Small intestine (tissue), 7 donors: ENCODE measurements at regions not wholly inside any gene's neighbourhood (a gene's known extent, or its start where the extent isn't known, plus 50 kb on each side); places are given as distances from the start of the nearest gene placed in this dataset.

Source experiments
- DNase-seq, 2 donors: peaks; one replicate each; pipeline versions ENCODE4 v3.0.0 to v3.0.0-alpha.2; 2013
- FAIRE-seq: peaks from 2 replicates; lab custom pipeline; 2012; peaks lifted over from hg19 to GRCh38; lab: Jason Lieb, UNC
- H3K27ac ChIP-seq, 3 donors: one replicate each; pipeline ENCODE4 v1.5.1; 2013; ENCODE audit warnings: low read length in 2 of 3, mild to moderate bottlenecking in 2 of 3, control low read depth in 1 of 3, inconsistent platforms in 1 of 3, low read depth in 1 of 3, moderate library complexity in 1 of 3
- H3K27me3 ChIP-seq, 3 donors: one replicate each; pipeline ENCODE4 v1.6.1; 2013; ENCODE audit warnings: low read length in 3 of 3, inconsistent platforms in 1 of 3; ENCODE audit not compliant: control insufficient read depth in 3 of 3, insufficient read depth in 3 of 3
- H3K36me3 ChIP-seq, 3 donors: one replicate each; pipeline ENCODE4 v1.6.1; 2013; ENCODE audit warnings: low read length in 3 of 3, inconsistent platforms in 1 of 3, low read depth in 1 of 3, mild to moderate bottlenecking in 1 of 3, moderate library complexity in 1 of 3; ENCODE audit not compliant: control insufficient read depth in 3 of 3, insufficient read depth in 2 of 3
- H3K4me1 ChIP-seq, 3 donors: one replicate each; pipeline ENCODE4 v1.6.1; 2013; ENCODE audit warnings: low read length in 2 of 3, inconsistent platforms in 1 of 3, low read depth in 1 of 3, mild to moderate bottlenecking in 1 of 3, moderate library complexity in 1 of 3; ENCODE audit not compliant: control insufficient read depth in 3 of 3, insufficient read depth in 2 of 3
- H3K4me3 ChIP-seq, 3 donors: one replicate each; pipeline ENCODE4 v1.5.1; 2013; ENCODE audit warnings: low read length in 3 of 3, control low read depth in 1 of 3, inconsistent platforms in 1 of 3, low read depth in 1 of 3, mild to moderate bottlenecking in 1 of 3, moderate library complexity in 1 of 3
- H3K9me3 ChIP-seq, 2 donors: one replicate each; pipeline ENCODE4 v1.6.1; 2013; ENCODE audit warnings: low read depth in 1 of 2, low read length in 1 of 2; ENCODE audit not compliant: control insufficient read depth in 2 of 2, insufficient read depth in 1 of 2
- WGBS, 3 donors: extraction: QIAGEN DNeasy Blood & Tissue Kit; methylation state at CpG; one replicate each; pipeline ENCODE4 v1.1.7; 2013; 5-methylcytosine and 5-hydroxymethylcytosine counted together
- donor health status: healthy with polysubstance abuse.
- donor health status: control.
- donor health status: control.
- donor health status: Bipolar disorder and iron deficiency.
- donor health status: healthy.

DNA sequence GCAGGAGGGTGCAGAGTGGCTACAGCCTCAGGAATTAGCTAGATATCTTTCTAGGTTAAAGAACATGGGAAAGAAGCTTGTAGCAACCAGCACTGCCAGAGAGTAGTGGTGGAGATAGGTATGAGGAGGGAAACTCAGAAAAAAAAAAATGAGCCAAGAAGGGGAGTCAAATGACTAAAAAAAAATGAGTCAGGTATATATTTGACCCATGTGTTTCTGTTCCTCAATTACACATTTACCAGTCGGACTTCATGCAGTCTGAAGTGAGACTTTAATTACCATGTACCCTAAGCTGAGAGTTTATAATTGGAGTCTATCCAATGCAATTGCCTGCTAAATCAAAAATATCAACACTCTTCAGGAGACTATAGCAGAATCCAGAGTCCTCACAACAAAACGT is 964.6 kb downstream of the HACE1 start:
- WGBS, 3 donors = 87 to 93% (median 88%) methylated on average over 2 of the region's 2 CpGs
- no peaks in the 10 kb centered on the region for H3K36me3 ChIP-seq
- H3K4me3 ChIP-seq = no peak overlapping the region
- no peak overlapping the region for H3K27ac ChIP-seq
- no peaks in the 10 kb centered on the region for H3K9me3 ChIP-seq
- no peaks in the 10 kb centered on the region for H3K4me1 ChIP-seq
- H3K27me3 ChIP-seq = no peaks in the 10 kb centered on the region
- no peak for FAIRE-seq
- no peak for DNase-seq

DNA sequence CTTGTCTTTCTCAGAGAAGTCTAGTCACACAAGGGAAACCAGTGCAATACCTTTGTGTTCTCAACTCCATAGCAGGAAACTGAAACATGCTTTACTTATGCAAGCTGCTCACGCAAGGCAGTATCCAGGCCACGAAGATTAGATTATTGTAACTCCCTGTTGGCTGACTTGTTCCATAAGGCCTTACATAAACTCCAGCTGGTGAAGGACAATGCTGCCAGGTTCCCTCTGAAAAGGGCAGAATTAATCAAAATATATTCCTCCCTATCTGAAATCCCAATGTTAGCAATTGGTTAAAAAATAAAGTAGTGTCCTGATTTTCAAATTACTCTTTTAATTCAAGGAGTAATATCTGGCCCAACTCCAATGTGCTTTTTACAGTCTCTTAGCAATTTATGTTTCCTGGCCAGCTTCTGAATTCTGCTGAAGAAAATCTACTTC is 966.6 kb downstream of the HACE1 start:
- H3K36me3 ChIP-seq = no peaks in the 10 kb centered on the region
- no peaks in the 10 kb centered on the region for H3K4me1 ChIP-seq
- H3K27ac ChIP-seq = no peak overlapping the region
- H3K9me3 ChIP-seq = no peaks in the 10 kb centered on the region
- WGBS, 3 donors = 54 to 72% (median 68%) methylated on average over 2 of the region's 2 CpGs
- H3K4me3 ChIP-seq = no peak overlapping the region
- H3K27me3 ChIP-seq = no peaks in the 10 kb centered on the region
- FAIRE-seq (no peak), DNase-seq (no peak)

DNA sequence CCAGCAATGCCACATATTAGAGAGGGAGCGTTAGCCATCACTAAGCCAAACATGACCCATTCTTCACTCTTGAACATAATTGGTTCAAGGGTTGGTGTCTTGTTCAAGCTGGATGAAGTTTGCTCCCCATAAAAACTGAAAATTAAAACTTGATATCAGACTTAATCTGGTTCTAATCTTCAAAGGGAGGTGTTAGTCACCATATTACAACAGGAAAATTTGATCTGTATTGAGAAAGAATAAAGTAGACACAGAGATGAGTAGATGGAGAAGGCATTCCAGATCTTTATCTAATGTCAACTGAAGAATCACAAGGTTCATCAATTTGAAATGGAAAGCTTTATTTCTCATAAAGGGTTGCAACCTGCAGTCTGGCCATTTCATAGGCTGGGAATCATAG is 972.8 kb downstream of the HACE1 start:
- FAIRE-seq (no peak), DNase-seq (no peak)
- Histone ChIP-seq H3K4me1 (no peaks in the 10 kb centered on the region), H3K9me3 (no peaks in the 10 kb centered on the region), H3K27me3 (no peaks in the 10 kb centered on the region), H3K36me3 (no peaks in the 10 kb centered on the region), H3K4me3 (no peak overlapping the region), H3K27ac (no peak overlapping the region)
- WGBS, 3 donors = 78 to 92% (median 90%) methylated on average over 1 of the region's 1 CpG

DNA sequence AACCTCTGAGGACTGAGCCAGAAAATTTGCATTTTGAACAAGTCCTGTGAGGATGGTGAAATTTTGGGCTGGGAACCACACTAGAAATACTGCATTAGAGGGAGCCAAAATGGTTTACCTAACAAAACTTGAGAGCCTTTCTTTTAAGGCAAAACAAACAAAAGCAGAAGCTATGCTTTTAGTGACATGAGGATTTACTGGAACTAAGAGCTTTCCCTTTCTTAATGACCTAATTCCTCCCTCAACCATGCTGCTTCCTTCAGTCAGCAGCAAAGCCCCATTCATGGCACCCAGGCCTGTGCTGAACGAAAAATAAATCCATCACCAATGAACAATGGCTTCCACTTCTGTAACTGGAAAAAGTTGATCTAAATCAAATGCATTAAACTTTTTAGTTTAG is 974.3 kb downstream of the HACE1 start:
- Histone ChIP-seq H3K27ac (no peak overlapping the region), H3K27me3 (no peaks in the 10 kb centered on the region), H3K36me3 (no peaks in the 10 kb centered on the region), H3K9me3 (no peaks in the 10 kb centered on the region), H3K4me3 (no peak overlapping the region), H3K4me1 (no peaks in the 10 kb centered on the region)
- FAIRE-seq (no peak), DNase-seq (no peak)
- 54 to 70% (median 57%) methylated on average over 1 of the region's 1 CpG for WGBS, 3 donors

DNA sequence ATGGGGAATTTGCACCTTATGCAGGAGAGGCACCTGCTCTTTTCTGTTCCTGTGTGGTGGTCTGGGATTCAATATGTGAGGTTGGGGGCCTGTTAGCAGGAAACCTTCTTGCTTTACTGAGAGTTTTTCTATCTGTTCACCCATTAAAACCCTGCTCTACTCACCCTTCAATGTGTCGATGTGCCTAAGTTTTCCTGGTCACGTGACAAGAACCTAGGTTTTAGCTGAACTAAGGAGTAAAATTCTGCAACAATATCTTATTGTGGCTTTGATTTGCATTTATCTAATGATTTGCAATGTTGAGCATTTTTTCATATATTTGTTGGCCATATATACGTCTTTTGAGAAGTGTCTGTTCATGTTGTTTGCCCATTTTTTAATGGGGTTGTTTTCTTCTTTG is 979.9 kb downstream of the HACE1 start:
- DNase-seq = no peak
- no peaks in the 10 kb centered on the region for H3K9me3 ChIP-seq
- FAIRE-seq = no peak
- no peaks in the 10 kb centered on the region for H3K4me1 ChIP-seq
- no peaks in the 10 kb centered on the region for H3K27me3 ChIP-seq
- H3K27ac ChIP-seq = no peak overlapping the region
- WGBS, 3 donors = 82 to 91% (median 91%) methylated on average over 3 of the region's 3 CpGs
- no peak overlapping the region for H3K4me3 ChIP-seq
- no peaks in the 10 kb centered on the region for H3K36me3 ChIP-seq

DNA sequence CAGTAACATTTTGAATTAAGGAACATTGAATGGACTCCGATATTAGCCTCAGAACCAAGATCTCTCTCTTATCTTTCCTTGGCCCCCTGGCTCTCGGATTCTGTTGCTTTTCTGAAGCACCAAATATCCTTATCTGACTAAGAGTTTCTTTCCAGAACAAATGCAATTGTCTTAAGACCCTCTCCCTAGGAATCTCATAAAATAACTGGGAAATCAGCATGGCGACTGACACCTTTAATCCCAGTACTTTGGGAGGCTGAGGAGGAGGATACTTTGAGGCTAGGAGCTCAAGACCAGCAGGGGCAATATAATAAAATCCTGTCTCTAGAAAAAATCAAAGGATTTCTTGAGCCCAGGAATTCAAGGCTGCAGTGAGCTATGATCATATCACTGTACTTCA is 984.5 kb downstream of the HACE1 start:
- Histone ChIP-seq H3K27me3 (no peaks in the 10 kb centered on the region), H3K4me3 (no peak overlapping the region), H3K4me1 (no peaks in the 10 kb centered on the region), H3K9me3 (no peaks in the 10 kb centered on the region), H3K36me3 (no peaks in the 10 kb centered on the region), H3K27ac (no peak overlapping the region)
- DNase-seq = no peak
- FAIRE-seq = no peak
- WGBS, 3 donors = 68 to 77% (median 71%) methylated on average over 3 of the region's 3 CpGs

DNA sequence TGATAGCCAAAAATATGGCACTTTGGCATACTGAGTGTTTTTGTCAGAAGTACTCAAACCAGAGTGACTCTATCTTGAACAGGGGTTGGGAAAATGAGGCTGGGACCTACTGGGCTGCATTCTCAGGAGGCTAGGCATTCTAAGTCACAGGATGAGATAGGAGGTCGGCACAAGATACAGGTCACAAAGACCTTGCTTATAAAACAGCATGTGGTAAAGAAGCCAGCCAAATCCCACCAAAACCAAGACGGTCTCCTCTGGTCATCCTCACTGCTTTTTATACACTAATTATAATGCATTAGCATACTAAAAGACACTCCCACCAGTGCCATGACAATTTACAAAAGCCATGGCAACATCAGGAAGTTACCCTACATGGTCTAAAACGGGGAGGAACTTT is 985.1 kb downstream of the HACE1 start:
- no peak for DNase-seq
- Histone ChIP-seq H3K27ac (no peak overlapping the region), H3K27me3 (no peaks in the 10 kb centered on the region), H3K4me3 (no peak overlapping the region), H3K9me3 (no peaks in the 10 kb centered on the region), H3K4me1 (no peaks in the 10 kb centered on the region), H3K36me3 (no peaks in the 10 kb centered on the region)
- FAIRE-seq = no peak
- 32 to 55% (median 37%) methylated on average over 3 of the region's 3 CpGs for WGBS, 3 donors

DNA sequence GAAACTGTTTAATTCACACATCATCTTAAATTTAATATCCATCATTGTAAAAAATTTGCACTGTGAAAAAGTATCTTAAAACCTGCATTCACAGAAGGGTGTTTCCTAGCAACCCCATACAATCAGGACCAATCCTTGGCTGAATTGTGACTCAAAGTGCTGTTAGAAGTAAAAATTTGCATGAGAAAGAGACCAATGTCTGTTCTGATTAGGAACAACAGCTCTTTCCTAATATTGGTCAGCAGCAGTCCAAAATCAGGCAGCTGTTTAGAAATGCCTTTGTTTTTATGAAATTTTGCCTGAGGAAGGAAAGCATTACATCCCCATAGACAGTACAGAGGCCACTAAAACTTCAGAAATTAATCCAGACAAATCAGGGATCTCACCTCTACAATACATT is 987.0 kb downstream of the HACE1 start:
- no peaks in the 10 kb centered on the region for H3K9me3 ChIP-seq
- DNase-seq = no peak
- no peaks in the 10 kb centered on the region for H3K4me1 ChIP-seq
- H3K36me3 ChIP-seq = no peaks in the 10 kb centered on the region
- no peaks in the 10 kb centered on the region for H3K27me3 ChIP-seq
- FAIRE-seq = no peak
- no peak overlapping the region for H3K27ac ChIP-seq
- H3K4me3 ChIP-seq = no peak overlapping the region

DNA sequence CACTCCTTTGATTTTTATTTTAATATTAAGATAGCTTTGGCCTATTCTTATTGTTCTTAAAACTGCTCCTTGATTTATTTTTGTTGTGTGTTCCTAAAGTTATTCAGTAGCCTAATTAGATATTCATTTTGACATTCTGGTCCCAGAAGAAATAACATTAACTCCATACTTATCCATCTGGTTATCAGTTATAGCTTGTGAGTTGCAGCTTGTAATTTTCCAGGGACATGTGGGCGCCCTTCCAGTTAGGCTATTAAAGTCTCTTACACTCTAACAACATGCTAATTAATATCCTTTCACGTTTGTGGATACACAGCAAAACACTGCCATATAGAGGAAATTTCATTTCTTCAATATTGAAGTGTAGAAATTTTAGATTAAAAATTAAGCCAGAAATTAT is 987.5 kb downstream of the HACE1 start:
- DNase-seq (no peak), FAIRE-seq (no peak)
- Histone ChIP-seq H3K27ac (no peak overlapping the region), H3K4me1 (no peaks in the 10 kb centered on the region), H3K4me3 (no peak overlapping the region), H3K9me3 (no peaks in the 10 kb centered on the region), H3K36me3 (no peaks in the 10 kb centered on the region), H3K27me3 (no peaks in the 10 kb centered on the region)
- 41 to 45% (median 45%) methylated on average over 2 of the region's 2 CpGs for WGBS, 3 donors
